Activated CD8-positive, alpha-beta T cell treated with anti-CD3 and anti-CD28 coated beads for 36 hours (primary cell): ENCODE measurements at regions not wholly inside any gene's neighbourhood (a gene's known extent, or its start where the extent isn't known, plus 50 kb on each side); places are given as distances from the start of the nearest gene placed in this dataset.

ENCODE experiments used
- ATAC-seq: fragments of 200-7000 bp; cut with Tn5 transposase; one replicate; pipeline ENCODE4 v1.10.0; 2021; ENCODE audit warnings: mild to moderate bottlenecking, moderate library complexity
- CTCF ChIA-PET: fragments of 350-600 bp; sonication (Branson Sonifier 250); formaldehyde crosslinking; loops from one replicate; lab custom pipeline; 2021; ENCODE audit warnings: antibody characterized with exemption; lab: Charles Lee
- POLR2A ChIA-PET: fragments of 350-600 bp; sonication (Branson Sonifier 250); formaldehyde crosslinking; loops from one replicate; lab custom pipeline; 2021; ENCODE audit warnings: antibody characterized with exemption; lab: Charles Lee
- DNase-seq: peaks from one replicate; pipeline ENCODE4 v3.0.0-alpha.2; 2020
- H3K27ac Mint-ChIP-seq: one replicate; pipeline ENCODE4 v1.8.0; 2021; ENCODE audit warnings: mild to moderate bottlenecking, mixed read lengths
- H3K27me3 Mint-ChIP-seq: one replicate; pipeline ENCODE4 v1.8.0; 2021; ENCODE audit warnings: mixed read lengths
- H3K36me3 Mint-ChIP-seq: one replicate; pipeline ENCODE4 v1.8.0; 2021; ENCODE audit warnings: low read depth, mixed read lengths
- H3K4me1 Mint-ChIP-seq: one replicate; pipeline ENCODE4 v1.8.0; 2021; ENCODE audit warnings: low read depth, mixed read lengths
- H3K4me3 Mint-ChIP-seq: one replicate; pipeline ENCODE4 v1.8.0; 2021; ENCODE audit warnings: mild to moderate bottlenecking, moderate library complexity, mixed read lengths
- H3K9me3 Mint-ChIP-seq: one replicate; pipeline ENCODE4 v1.8.0; 2021; ENCODE audit warnings: mixed read lengths
- CTCF ChIP-seq: fragments of 200-600 bp; IDR thresholded peaks from one replicate; pipeline ENCODE4 v1.8.0; 2022; ENCODE audit warnings: antibody characterized with exemption, mild to moderate bottlenecking
- intact Hi-C: fragments of 100-400 bp; cut with micrococcal nuclease; formaldehyde crosslinking; loops from one replicate; pipeline ENCODE4 v1.10.0; 2022

- H3K27me3 Mint-ChIP-seq: peaks cover 6% of the 10 kb centered on the region
- no peak for TF ChIP-seq CTCF
- POLR2A ChIA-PET: no interaction called here
- H3K36me3 Mint-ChIP-seq: no peaks in the 10 kb centered on the region
- H3K27ac Mint-ChIP-seq: no peak overlapping the region
- CTCF ChIA-PET: interaction anchor here (0.7 kb wide), 1 partner anchor 128 kb away, joined by 3 read pairs; no protein-coding TSS in a partner anchor
- DNase-seq (no peak), ATAC-seq (no peak)
- H3K4me3 Mint-ChIP-seq: no peak overlapping the region
- H3K4me1 Mint-ChIP-seq: no peaks in the 10 kb centered on the region
- H3K9me3 Mint-ChIP-seq: peaks cover 6% of the 10 kb centered on the region
- intact Hi-C loops: no loop called here
Observed at GRCh38 chr14:53567236-53567780, 389.3 kb downstream of the BMP4 start.

GRCh38 chr14:53564870-53565269 is 391.8 kb downstream of the BMP4 start:
- H3K27me3 Mint-ChIP-seq: peaks cover 3% of the 10 kb centered on the region
- POLR2A ChIA-PET: no interaction called here
- no peak for DNase-seq
- H3K9me3 Mint-ChIP-seq: peaks cover 10% of the 10 kb centered on the region
- intact Hi-C loops: no loop called here
- no peak overlapping the region for H3K4me3 Mint-ChIP-seq
- CTCF ChIA-PET: no interaction called here
- H3K36me3 Mint-ChIP-seq: no peaks in the 10 kb centered on the region
- no peak for ATAC-seq
- no peak for TF ChIP-seq CTCF
- H3K27ac Mint-ChIP-seq: no peak overlapping the region
- H3K4me1 Mint-ChIP-seq: no peaks in the 10 kb centered on the region

DNA sequence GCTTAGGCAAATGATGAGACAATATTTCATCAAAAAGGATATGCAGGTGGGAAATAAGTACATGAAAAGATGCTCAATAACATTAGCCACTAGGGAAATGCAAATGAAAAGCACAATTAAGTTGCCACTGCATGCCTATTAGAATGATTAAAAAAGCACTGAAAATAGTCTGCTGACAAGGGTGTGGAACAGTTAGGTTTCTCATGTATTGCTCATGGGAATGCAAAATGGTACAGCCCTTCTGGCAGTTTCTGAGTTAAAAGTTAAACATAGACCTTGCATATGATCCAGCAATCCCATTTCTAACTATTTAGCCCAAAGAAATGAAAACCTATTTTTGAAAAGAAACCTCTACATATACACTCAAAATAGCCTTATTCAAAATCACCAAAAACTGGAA is 393.0 kb downstream of the BMP4 start:
- no peak for ATAC-seq
- intact Hi-C loops: no loop called here
- Mint-ChIP-seq H3K4me1 (no peaks in the 10 kb centered on the region), H3K4me3 (no peak overlapping the region), H3K36me3 (no peaks in the 10 kb centered on the region), H3K9me3 (peaks cover 10% of the 10 kb centered on the region), H3K27me3 (peaks cover 3% of the 10 kb centered on the region), H3K27ac (no peak overlapping the region)
- TF ChIP-seq CTCF: no peak
- ChIA-PET CTCF (no interaction called here), POLR2A (no interaction called here)
- no peak for DNase-seq

- intact Hi-C loops: no loop called here
- no peak for TF ChIP-seq CTCF
- H3K4me1 Mint-ChIP-seq: no peaks in the 10 kb centered on the region
- no peak for DNase-seq
- ATAC-seq: no peak
- H3K27ac Mint-ChIP-seq: no peak overlapping the region
- no peak overlapping the region for H3K4me3 Mint-ChIP-seq
- H3K27me3 Mint-ChIP-seq: no peaks in the 10 kb centered on the region
- H3K36me3 Mint-ChIP-seq: no peaks in the 10 kb centered on the region
- CTCF ChIA-PET: interaction anchor here (1.2 kb wide), 1 partner anchor 14 kb away, joined by 3 read pairs; no protein-coding TSS in a partner anchor
- no peaks in the 10 kb centered on the region for H3K9me3 Mint-ChIP-seq
- POLR2A ChIA-PET: no interaction called here
Observed at GRCh38 chr14:53553221-53553620, 400.1 kb upstream of the DDHD1 start.

- Mint-ChIP-seq H3K36me3 (no peaks in the 10 kb centered on the region), H3K4me1 (no peaks in the 10 kb centered on the region), H3K27ac (no peak overlapping the region), H3K27me3 (no peaks in the 10 kb centered on the region), H3K4me3 (no peak overlapping the region), H3K9me3 (no peaks in the 10 kb centered on the region)
- intact Hi-C loops: no loop called here
- ChIA-PET CTCF (no interaction called here), POLR2A (no interaction called here)
- ATAC-seq (no peak), DNase-seq (no peak)
- TF ChIP-seq CTCF: no peak
Observed at GRCh38 chr14:53551862-53552261, 398.7 kb upstream of the DDHD1 start.
